CMK (cell line): ENCODE measurements at regions not wholly inside any gene's neighbourhood (a gene's known extent, or its start where the extent isn't known, plus 50 kb on each side); places are given as distances from the start of the nearest gene placed in this dataset.

Experiments used
- DNase-seq: peaks from one replicate; pipeline ENCODE4 v3.0.0-alpha.2; 2010; ENCODE audit warnings: low read depth

- no peak for DNase-seq
Measured at GRCh38 chr2:12113412-12113811, 367.0 kb downstream of the LPIN1 start.

GRCh38 chr2:12114816-12115215, 368.4 kb downstream of the LPIN1 start:
- no peak for DNase-seq

GRCh38 chr2:12116228-12116750, 369.9 kb downstream of the LPIN1 start:
- DNase-seq, result no peak

GRCh38 chr2:12119841-12120240, 373.4 kb downstream of the LPIN1 start:
- no peak for DNase-seq

GRCh38 chr2:12120281-12121150, 374.1 kb downstream of the LPIN1 start:
- DNase-seq, result no peak

GRCh38 chr2:12124790-12125189, 378.4 kb downstream of the LPIN1 start:
- no peak for DNase-seq

GRCh38 chr2:12126318-12126717, 379.9 kb downstream of the LPIN1 start:
- DNase-seq, result no peak

- no peak for DNase-seq
Measured at GRCh38 chr2:12127638-12128037, 381.2 kb downstream of the LPIN1 start.

GRCh38 chr2:12131975-12132374, 385.5 kb downstream of the LPIN1 start:
- no peak for DNase-seq

GRCh38 chr2:12141618-12142258, 395.3 kb downstream of the LPIN1 start:
- DNase-seq, result no peak

- DNase-seq, result no peak
Measured at GRCh38 chr2:12151716-12152115, 405.3 kb downstream of the LPIN1 start.

- DNase-seq, result no peak
Measured at GRCh38 chr2:12152888-12153287, 406.5 kb downstream of the LPIN1 start.

GRCh38 chr2:12155303-12156051, 409.0 kb downstream of the LPIN1 start:
- DNase-seq, result no peak

GRCh38 chr2:12156349-12156748, 409.9 kb downstream of the LPIN1 start:
- DNase-seq, result no peak

GRCh38 chr2:12161085-12161484, 414.7 kb downstream of the LPIN1 start:
- DNase-seq, result no peak

GRCh38 chr2:12162269-12163247, 416.1 kb downstream of the LPIN1 start:
- no peak for DNase-seq

- DNase-seq, result no peak
Measured at GRCh38 chr2:12163866-12164265, 417.4 kb downstream of the LPIN1 start.

- no peak for DNase-seq
Measured at GRCh38 chr2:12164689-12165088, 418.3 kb downstream of the LPIN1 start.

- DNase-seq, result no peak
Measured at GRCh38 chr2:12167525-12168317, 421.3 kb downstream of the LPIN1 start.

GRCh38 chr2:12168354-12168753, 421.9 kb downstream of the LPIN1 start:
- no peak for DNase-seq
